ENCODE measurements at regions not wholly inside any gene's neighbourhood (a gene's known extent, or its start where the extent isn't known, plus 50 kb on each side); places are given as distances from the start of the nearest gene placed in this dataset.
A peak's percentile ranks its signal among the peaks of the same experiment; 100 is the strongest.
"Not testable (repeated sequence)": the region's sequence is repeated elsewhere in the genome, so short reads cannot be mapped to it uniquely, and the experiment has no call there.

GRCh38 chr5:179456075-179456474 lies 94.3 kb upstream of the RUFY1 start:
- DNase-seq (ENCODE audit: low read depth, low spot score) = not testable (repeated sequence)

- no peak for DNase-seq (ENCODE audit: low read depth, low spot score)
Measured at GRCh38 chr5:179455320-179455719, 95.0 kb upstream of the RUFY1 start.

GRCh38 chr5:179454356-179454755 lies 96.0 kb upstream of the RUFY1 start:
- DNase-seq (ENCODE audit: low read depth, low spot score) = no peak

GRCh38 chr5:179453616-179454015 lies 96.7 kb upstream of the RUFY1 start:
- DNase-seq (ENCODE audit: low read depth, low spot score) = no peak

- DNase-seq (ENCODE audit: low read depth, low spot score) = no peak
Measured at GRCh38 chr5:179452356-179453230, 97.8 kb upstream of the RUFY1 start.

- DNase-seq (ENCODE audit: low read depth, low spot score) = no peak
Measured at GRCh38 chr5:179451828-179452196, 98.5 kb upstream of the RUFY1 start.

- DNase-seq (ENCODE audit: low read depth, low spot score) = no peak
Measured at GRCh38 chr5:179451114-179451827, 99.1 kb upstream of the RUFY1 start.

- not testable (repeated sequence) for DNase-seq (ENCODE audit: low read depth, low spot score)
Measured at GRCh38 chr5:179449950-179450349, 100.4 kb upstream of the RUFY1 start.

GRCh38 chr5:179448282-179448681 lies 102.1 kb upstream of the RUFY1 start:
- not testable (repeated sequence) for DNase-seq (ENCODE audit: low read depth, low spot score)

GRCh38 chr5:179442289-179442688 lies 97.0 kb upstream of the ADAMTS2 start:
- not testable (repeated sequence) for DNase-seq (ENCODE audit: low read depth, low spot score)

GRCh38 chr5:179439181-179439985 lies 94.1 kb upstream of the ADAMTS2 start:
- no peak for DNase-seq (ENCODE audit: low read depth, low spot score)

GRCh38 chr5:179438461-179438860 lies 93.2 kb upstream of the ADAMTS2 start:
- DNase-seq (ENCODE audit: low read depth, low spot score) = no peak

- peak; percentile 82 for DNase-seq (ENCODE audit: low read depth, low spot score)
Measured at GRCh38 chr5:179438011-179438441, 92.8 kb upstream of the ADAMTS2 start.

- peak; percentile 65 for DNase-seq (ENCODE audit: low read depth, low spot score)
Measured at GRCh38 chr5:179437341-179438001, 92.2 kb upstream of the ADAMTS2 start.

- DNase-seq (ENCODE audit: low read depth, low spot score) = no peak
Measured at GRCh38 chr5:179436321-179437122, 91.3 kb upstream of the ADAMTS2 start.

- no peak for DNase-seq (ENCODE audit: low read depth, low spot score)
Measured at GRCh38 chr5:179435731-179436315, 90.6 kb upstream of the ADAMTS2 start.

- no peak for DNase-seq (ENCODE audit: low read depth, low spot score)
Measured at GRCh38 chr5:179435181-179435580, 89.9 kb upstream of the ADAMTS2 start.

- DNase-seq (ENCODE audit: low read depth, low spot score) = no peak
Measured at GRCh38 chr5:179432547-179432946, 87.3 kb upstream of the ADAMTS2 start.

GRCh38 chr5:179431221-179431824 lies 86.1 kb upstream of the ADAMTS2 start:
- no peak for DNase-seq (ENCODE audit: low read depth, low spot score)
